ENCODE measurements at regions not wholly inside any gene's neighbourhood (a gene's known extent, or its start where the extent isn't known, plus 50 kb on each side); places are given as distances from the start of the nearest gene placed in this dataset.
"Not testable (repeated sequence)": the region's sequence is repeated elsewhere in the genome, so short reads cannot be mapped to it uniquely, and the experiment has no call there.

DNA sequence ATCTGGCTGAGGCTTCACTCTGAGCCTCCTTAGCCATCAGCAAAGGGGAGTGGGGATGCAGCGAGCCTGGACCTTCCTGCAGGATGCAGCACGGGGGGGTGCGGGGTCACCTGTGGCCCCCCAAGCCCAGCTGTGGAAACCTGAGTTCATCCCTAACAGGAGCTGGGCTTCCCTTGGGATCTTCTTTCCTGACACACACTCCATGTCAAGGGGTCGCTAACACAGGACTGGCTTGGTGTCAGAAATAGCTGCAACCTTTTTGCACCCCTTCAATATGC lies 174.7 kb downstream of the RTP5 start:
- peaks cover 16% of the 10 kb centered on the region for H3K36me3 Mint-ChIP-seq (ENCODE audit: unreplicated experiment)
- no peak overlapping the region for H3K4me3 Mint-ChIP-seq (ENCODE audit: unreplicated experiment)
- no peak overlapping the region for H3K27ac Mint-ChIP-seq (ENCODE audit: unreplicated experiment)
- peaks cover 12% of the 10 kb centered on the region for H3K27me3 Mint-ChIP-seq (ENCODE audit: unreplicated experiment)
- peaks cover 17% of the 10 kb centered on the region for H3K9me3 Mint-ChIP-seq (ENCODE audit: unreplicated experiment)
- no peak for DNase-seq
- H3K4me1 Mint-ChIP-seq (ENCODE audit: low read depth, unreplicated experiment): peaks cover 5% of the 10 kb centered on the region
- TF ChIP-seq, protein P1, sequence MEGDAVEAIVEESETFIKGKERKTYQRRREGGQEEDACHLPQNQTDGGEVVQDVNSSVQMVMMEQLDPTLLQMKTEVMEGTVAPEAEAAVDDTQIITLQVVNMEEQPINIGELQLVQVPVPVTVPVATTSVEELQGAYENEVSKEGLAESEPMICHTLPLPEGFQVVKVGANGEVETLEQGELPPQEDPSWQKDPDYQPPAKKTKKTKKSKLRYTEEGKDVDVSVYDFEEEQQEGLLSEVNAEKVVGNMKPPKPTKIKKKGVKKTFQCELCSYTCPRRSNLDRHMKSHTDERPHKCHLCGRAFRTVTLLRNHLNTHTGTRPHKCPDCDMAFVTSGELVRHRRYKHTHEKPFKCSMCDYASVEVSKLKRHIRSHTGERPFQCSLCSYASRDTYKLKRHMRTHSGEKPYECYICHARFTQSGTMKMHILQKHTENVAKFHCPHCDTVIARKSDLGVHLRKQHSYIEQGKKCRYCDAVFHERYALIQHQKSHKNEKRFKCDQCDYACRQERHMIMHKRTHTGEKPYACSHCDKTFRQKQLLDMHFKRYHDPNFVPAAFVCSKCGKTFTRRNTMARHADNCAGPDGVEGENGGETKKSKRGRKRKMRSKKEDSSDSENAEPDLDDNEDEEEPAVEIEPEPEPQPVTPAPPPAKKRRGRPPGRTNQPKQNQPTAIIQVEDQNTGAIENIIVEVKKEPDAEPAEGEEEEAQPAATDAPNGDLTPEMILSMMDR (IDR thresholded peaks at IDR 0.05; ENCODE audit: partially characterized antibody, unreplicated experiment): no peak

DNA sequence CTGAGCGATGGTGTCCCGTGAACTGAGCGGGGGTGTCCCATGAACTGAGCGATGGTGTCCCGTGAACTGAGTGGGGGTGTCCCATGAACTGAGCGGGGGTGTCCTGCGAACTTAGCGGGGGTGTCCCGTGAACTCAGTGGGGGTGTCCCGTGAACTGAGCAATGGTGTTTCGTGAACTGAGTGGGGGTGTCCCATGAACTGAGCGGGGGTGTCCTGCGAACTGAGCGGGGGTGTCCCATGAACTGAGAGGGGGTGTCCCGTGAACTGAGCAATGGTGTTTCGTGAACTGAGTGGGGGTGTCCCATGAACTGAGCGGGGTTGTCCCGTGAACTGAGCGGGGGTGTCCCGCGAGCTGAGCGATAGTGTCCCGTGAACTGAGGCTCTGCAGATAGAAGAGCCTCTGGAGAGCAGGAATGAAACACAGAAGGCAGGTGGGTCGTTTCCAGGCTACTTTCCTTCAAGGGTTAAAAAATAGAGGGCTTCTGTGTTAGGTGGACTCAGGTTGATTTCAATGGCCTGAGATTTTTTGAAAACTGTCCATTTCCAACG lies 176.1 kb downstream of the RTP5 start:
- H3K4me3 Mint-ChIP-seq (ENCODE audit: unreplicated experiment); H3K4me1 Mint-ChIP-seq (ENCODE audit: low read depth, unreplicated experiment); H3K27ac Mint-ChIP-seq (ENCODE audit: unreplicated experiment); DNase-seq: not testable (repeated sequence)
- Mint-ChIP-seq H3K9me3 (ENCODE audit: unreplicated experiment) (peaks cover 17% of the 10 kb centered on the region), H3K36me3 (ENCODE audit: unreplicated experiment) (peaks cover 21% of the 10 kb centered on the region), H3K27me3 (ENCODE audit: unreplicated experiment) (peaks cover 12% of the 10 kb centered on the region)

DNA sequence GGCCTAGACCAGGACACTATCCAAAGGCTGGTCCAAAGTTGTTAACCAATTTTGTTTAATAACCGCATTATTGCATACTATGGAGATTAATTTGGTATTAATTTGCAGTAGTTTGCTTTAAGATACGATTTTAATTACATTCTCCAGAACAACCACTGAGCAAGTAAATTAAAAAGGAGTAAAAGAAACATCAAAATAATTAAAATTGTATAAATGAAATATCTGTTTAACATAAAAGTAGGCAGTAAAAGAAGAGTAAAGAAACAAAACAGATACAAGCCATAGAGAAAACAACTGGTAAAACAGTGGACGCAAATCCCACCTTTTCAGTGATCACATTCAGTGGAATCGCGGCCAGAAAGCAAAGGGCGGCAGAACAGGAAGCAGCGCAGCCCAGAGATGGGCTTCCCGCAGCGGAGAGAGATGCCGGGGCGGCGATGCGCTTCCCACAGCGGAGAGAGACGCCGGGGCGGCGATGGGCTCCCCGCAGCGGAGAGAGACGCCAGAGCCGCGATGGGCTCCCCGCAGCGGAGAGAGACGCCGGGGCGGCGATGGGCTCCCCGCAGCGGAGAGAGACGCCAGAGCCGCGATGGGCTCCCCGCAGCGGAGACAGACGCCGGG lies 176.8 kb downstream of the RTP5 start:
- TF ChIP-seq, protein P1 (IDR thresholded peaks at IDR 0.05; ENCODE audit: partially characterized antibody, unreplicated experiment): no peak
- peaks cover 21% of the 10 kb centered on the region for H3K36me3 Mint-ChIP-seq (ENCODE audit: unreplicated experiment)
- peak; percentile 43 for DNase-seq
- peaks cover 5% of the 10 kb centered on the region for H3K4me1 Mint-ChIP-seq (ENCODE audit: low read depth, unreplicated experiment)
- peak overlapping the region; percentile 90 for H3K4me3 Mint-ChIP-seq (ENCODE audit: unreplicated experiment)
- H3K27ac Mint-ChIP-seq (ENCODE audit: unreplicated experiment): peak overlapping the region; percentile 82
- peaks cover 15% of the 10 kb centered on the region for H3K9me3 Mint-ChIP-seq (ENCODE audit: unreplicated experiment)
- H3K27me3 Mint-ChIP-seq (ENCODE audit: unreplicated experiment): peaks cover 15% of the 10 kb centered on the region

DNA sequence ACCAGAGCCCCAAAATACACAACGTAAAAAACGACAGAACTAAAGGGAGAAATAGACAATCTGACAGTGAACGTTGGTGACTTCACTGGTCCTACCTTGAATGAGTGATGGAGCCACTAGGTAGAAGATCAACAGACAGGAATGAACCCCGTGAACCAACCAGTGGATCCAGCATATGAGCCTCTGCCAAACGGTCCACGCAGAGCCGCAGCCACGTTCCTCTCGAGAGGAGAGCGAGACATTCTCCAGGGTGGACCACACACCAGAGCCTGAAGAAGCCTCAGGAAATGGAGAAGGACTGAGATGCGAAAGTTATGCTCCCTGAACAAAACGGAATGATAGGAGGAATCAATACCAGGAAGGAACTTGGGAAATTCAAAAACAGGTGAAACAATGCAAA lies 178.4 kb downstream of the RTP5 start:
- Mint-ChIP-seq H3K4me1 (ENCODE audit: low read depth, unreplicated experiment) (peaks cover 5% of the 10 kb centered on the region), H3K27me3 (ENCODE audit: unreplicated experiment) (peaks cover 22% of the 10 kb centered on the region), H3K27ac (ENCODE audit: unreplicated experiment) (no peak overlapping the region), H3K9me3 (ENCODE audit: unreplicated experiment) (peaks cover 14% of the 10 kb centered on the region), H3K4me3 (ENCODE audit: unreplicated experiment) (no peak overlapping the region), H3K36me3 (ENCODE audit: unreplicated experiment) (peaks cover 15% of the 10 kb centered on the region)
- DNase-seq: no peak
- TF ChIP-seq, protein P1 (IDR thresholded peaks at IDR 0.05; ENCODE audit: partially characterized antibody, unreplicated experiment): no peak

DNA sequence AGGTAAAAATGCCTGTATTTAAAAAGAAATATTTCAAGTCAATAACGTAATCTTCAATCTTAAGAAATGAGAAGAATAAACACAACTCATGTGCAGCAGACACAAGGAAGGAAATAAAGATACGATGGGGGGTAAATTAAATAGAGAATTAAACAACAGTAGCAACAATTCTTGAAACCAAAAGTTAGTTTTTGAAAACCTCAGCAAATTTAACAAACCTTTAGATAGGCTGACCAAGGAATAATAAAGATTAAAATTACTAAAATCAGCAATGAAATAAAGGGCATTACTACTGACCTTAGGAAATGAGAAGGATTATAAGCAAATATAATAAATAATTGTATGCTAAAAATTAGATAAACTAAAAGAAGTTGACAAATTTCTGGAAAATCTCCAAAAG lies 178.9 kb downstream of the RTP5 start:
- DNase-seq: no peak
- no peak overlapping the region for H3K27ac Mint-ChIP-seq (ENCODE audit: unreplicated experiment)
- H3K27me3 Mint-ChIP-seq (ENCODE audit: unreplicated experiment): peaks cover 24% of the 10 kb centered on the region
- peaks cover 5% of the 10 kb centered on the region for H3K4me1 Mint-ChIP-seq (ENCODE audit: low read depth, unreplicated experiment)
- TF ChIP-seq, protein P1 (IDR thresholded peaks at IDR 0.05; ENCODE audit: partially characterized antibody, unreplicated experiment): no peak
- H3K4me3 Mint-ChIP-seq (ENCODE audit: unreplicated experiment): no peak overlapping the region
- peaks cover 15% of the 10 kb centered on the region for H3K36me3 Mint-ChIP-seq (ENCODE audit: unreplicated experiment)
- H3K9me3 Mint-ChIP-seq (ENCODE audit: unreplicated experiment): peaks cover 14% of the 10 kb centered on the region

DNA sequence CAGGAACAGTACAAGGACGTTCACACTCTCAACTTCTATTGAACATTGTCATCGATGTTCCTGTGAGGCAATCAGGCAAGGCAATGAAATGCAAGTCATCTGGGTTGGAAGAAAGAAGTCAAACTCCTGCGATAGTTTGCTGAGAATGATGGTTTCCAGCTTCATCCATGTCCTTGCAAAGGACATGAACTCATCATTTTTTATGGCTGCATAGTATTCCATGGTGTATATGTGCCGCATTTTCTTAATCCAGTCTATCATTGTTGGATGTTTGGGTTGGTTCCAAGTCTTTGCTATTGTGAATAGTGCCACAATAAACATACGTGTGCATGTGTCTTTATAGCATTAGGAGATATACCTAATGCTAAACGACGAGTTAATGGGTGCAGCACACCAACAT lies 180.0 kb downstream of the RTP5 start:
- DNase-seq; H3K4me1 Mint-ChIP-seq (ENCODE audit: low read depth, unreplicated experiment); H3K4me3 Mint-ChIP-seq (ENCODE audit: unreplicated experiment); H3K27ac Mint-ChIP-seq (ENCODE audit: unreplicated experiment): not testable (repeated sequence)
- H3K27me3 Mint-ChIP-seq (ENCODE audit: unreplicated experiment): peaks cover 24% of the 10 kb centered on the region
- H3K36me3 Mint-ChIP-seq (ENCODE audit: unreplicated experiment): peaks cover 14% of the 10 kb centered on the region
- peaks cover 14% of the 10 kb centered on the region for H3K9me3 Mint-ChIP-seq (ENCODE audit: unreplicated experiment)
